ENCODE measurements at regions not wholly inside any gene's neighbourhood (a gene's known extent, or its start where the extent isn't known, plus 50 kb on each side); places are given as distances from the start of the nearest gene placed in this dataset.

- Histone ChIP-seq H3K9me3 (no peaks in the 10 kb centered on the region), H3K36me3 (no peaks in the 10 kb centered on the region), H3K27ac (no peak overlapping the region), H3K27me3 (no peaks in the 10 kb centered on the region), H3K4me3 (no peak overlapping the region), H3K4me1 (peaks cover 0 to 16% (median 9%) of the 10 kb centered on the region in 4 donors)
- DNase-seq = no peak
- WGBS, 2 donors = 21 to 57% methylated on average over 4 of the region's 4 CpGs
- no peak for TF ChIP-seq POLR2A (IDR thresholded peaks at IDR 0.05)
- no peak for TF ChIP-seq CTCF (IDR thresholded peaks at IDR 0.05)
- no peak for TF ChIP-seq EP300 (IDR thresholded peaks at IDR 0.05)
- no peak for TF ChIP-seq POLR2AphosphoS5 (IDR thresholded peaks at IDR 0.05)
- intact Hi-C loops (cut with DNase I) = no loop called here
Measured at GRCh38 chr10:10788761-10789160, 228.9 kb upstream of the CELF2 start.

- TF ChIP-seq POLR2A (IDR thresholded peaks at IDR 0.05) = no peak
- no peak for TF ChIP-seq EP300 (IDR thresholded peaks at IDR 0.05)
- no peak for TF ChIP-seq CTCF (IDR thresholded peaks at IDR 0.05)
- no peak for TF ChIP-seq POLR2AphosphoS5 (IDR thresholded peaks at IDR 0.05)
- DNase-seq = no peak
- H3K4me1 ChIP-seq = peaks cover 0 to 28% (median 19%) of the 10 kb centered on the region in 4 donors
- intact Hi-C loops (cut with DNase I) = loop anchor here (10.0 kb wide), 1 partner anchor 373 kb away; no protein-coding TSS in a partner anchor
- H3K27ac ChIP-seq = no peak overlapping the region
- no peaks in the 10 kb centered on the region for H3K36me3 ChIP-seq
- no peak overlapping the region for H3K4me3 ChIP-seq
- H3K27me3 ChIP-seq = no peaks in the 10 kb centered on the region
- no peaks in the 10 kb centered on the region for H3K9me3 ChIP-seq
- 81 to 87% methylated on average over 3 of the region's 3 CpGs for WGBS, 2 donors
Measured at GRCh38 chr10:10791869-10792268, 225.8 kb upstream of the CELF2 start.

- Histone ChIP-seq H3K4me1 (peaks cover 0 to 37% (median 27%) of the 10 kb centered on the region in 4 donors), H3K9me3 (no peaks in the 10 kb centered on the region)
- 52 to 59% methylated on average over 3 of the region's 3 CpGs for WGBS, 2 donors
Measured at GRCh38 chr10:10792681-10793080, 225.0 kb upstream of the CELF2 start.

GRCh38 chr10:10794046-10794445 is 223.6 kb upstream of the CELF2 start:
- no peak overlapping the region for H3K4me3 ChIP-seq
- no peak overlapping the region for H3K27ac ChIP-seq
- H3K36me3 ChIP-seq = no peaks in the 10 kb centered on the region
- no peaks in the 10 kb centered on the region for H3K27me3 ChIP-seq
- H3K9me3 ChIP-seq = no peaks in the 10 kb centered on the region
- 91% methylated on average over 8 of the region's 8 CpGs for WGBS, 2 donors
- H3K4me1 ChIP-seq = peaks cover 0 to 50% (median 40%) of the 10 kb centered on the region in 4 donors
- DNase-seq = no peak
- TF ChIP-seq CTCF (IDR thresholded peaks at IDR 0.05) (no peak), EP300 (IDR thresholded peaks at IDR 0.05) (no peak), POLR2A (IDR thresholded peaks at IDR 0.05) (no peak), POLR2AphosphoS5 (IDR thresholded peaks at IDR 0.05) (no peak)
- intact Hi-C loops (cut with DNase I) = loop anchor here (10.0 kb wide), 1 partner anchor 371 kb away; no protein-coding TSS in a partner anchor

More at GRCh38 chr10:10792681-10793080, 225.0 kb upstream of the CELF2 start:
- no peak for TF ChIP-seq POLR2AphosphoS5 (IDR thresholded peaks at IDR 0.05)
- TF ChIP-seq EP300 (IDR thresholded peaks at IDR 0.05) = no peak
- TF ChIP-seq CTCF (IDR thresholded peaks at IDR 0.05) = no peak
- no peak for TF ChIP-seq POLR2A (IDR thresholded peaks at IDR 0.05)
- Histone ChIP-seq H3K36me3 (no peaks in the 10 kb centered on the region), H3K4me3 (no peak overlapping the region), H3K27ac (peak overlapping the region in 2 of 4 donors; percentile 44 to 50), H3K27me3 (no peaks in the 10 kb centered on the region)
- DNase-seq = no peak
- intact Hi-C loops (cut with DNase I) = loop anchor here (10.0 kb wide), 1 partner anchor 372 kb away; no protein-coding TSS in a partner anchor

- TF ChIP-seq POLR2AphosphoS5 (IDR thresholded peaks at IDR 0.05) = no peak
- no peak for TF ChIP-seq POLR2A (IDR thresholded peaks at IDR 0.05)
- no peak for TF ChIP-seq CTCF (IDR thresholded peaks at IDR 0.05)
- TF ChIP-seq EP300 (IDR thresholded peaks at IDR 0.05) = no peak
- no peaks in the 10 kb centered on the region for H3K27me3 ChIP-seq
- no peak overlapping the region for H3K27ac ChIP-seq
- no peaks in the 10 kb centered on the region for H3K9me3 ChIP-seq
- WGBS, 2 donors = 74 to 85% methylated on average over 5 of the region's 5 CpGs
- intact Hi-C loops (cut with DNase I) = loop anchor here (5.0 to 10.0 kb wide), 4 partner anchors 78 to 370 kb away; partner anchors contain the start of gene CELF2
- H3K36me3 ChIP-seq = no peaks in the 10 kb centered on the region
- no peak overlapping the region for H3K4me3 ChIP-seq
- no peak for DNase-seq
- peaks cover 0 to 54% (median 42%) of the 10 kb centered on the region in 4 donors for H3K4me1 ChIP-seq
Measured at GRCh38 chr10:10794791-10795191, 222.9 kb upstream of the CELF2 start.
